GM21381 (cell line): ENCODE measurements at regions not wholly inside any gene's neighbourhood (a gene's known extent, or its start where the extent isn't known, plus 50 kb on each side); places are given as distances from the start of the nearest gene placed in this dataset.

Source experiments
- ATAC-seq: cut with Tn5 transposase; IDR thresholded peaks from one replicate; pipeline ENCODE4 v1.9.1; 2021; ENCODE audit warnings: mild to moderate bottlenecking, moderate library complexity; ENCODE audit not compliant: unreplicated experiment

- ATAC-seq, result no peak
Observed at GRCh38 chr6:14704383-14705271, 541.2 kb upstream of the JARID2 start.

GRCh38 chr6:14705841-14706377, 540.0 kb upstream of the JARID2 start:
- no peak for ATAC-seq

- no peak for ATAC-seq
Observed at GRCh38 chr6:14706378-14706929, 539.4 kb upstream of the JARID2 start.

GRCh38 chr6:14707276-14707675, 538.6 kb upstream of the JARID2 start:
- no peak for ATAC-seq

- no peak for ATAC-seq
Observed at GRCh38 chr6:14707971-14708465, 537.9 kb upstream of the JARID2 start.

GRCh38 chr6:14709066-14709670, 536.7 kb upstream of the JARID2 start:
- ATAC-seq, result no peak

- no peak for ATAC-seq
Observed at GRCh38 chr6:14709900-14710299, 536.0 kb upstream of the JARID2 start.

GRCh38 chr6:14710421-14710820, 535.4 kb upstream of the JARID2 start:
- ATAC-seq, result no peak

- no peak for ATAC-seq
Observed at GRCh38 chr6:14711056-14711703, 534.7 kb upstream of the JARID2 start.

GRCh38 chr6:14711704-14712379, 534.0 kb upstream of the JARID2 start:
- ATAC-seq, result no peak

GRCh38 chr6:14713008-14713960, 532.6 kb upstream of the JARID2 start:
- ATAC-seq, result no peak

GRCh38 chr6:14713966-14714631, 531.8 kb upstream of the JARID2 start:
- no peak for ATAC-seq

GRCh38 chr6:14715076-14715475, 530.8 kb upstream of the JARID2 start:
- no peak for ATAC-seq

- no peak for ATAC-seq
Observed at GRCh38 chr6:14716499-14717146, 529.2 kb upstream of the JARID2 start.

- ATAC-seq, result no peak
Observed at GRCh38 chr6:14717307-14717706, 528.6 kb upstream of the JARID2 start.

GRCh38 chr6:14718861-14719260, 527.0 kb upstream of the JARID2 start:
- ATAC-seq, result no peak

GRCh38 chr6:14719270-14719669, 526.6 kb upstream of the JARID2 start:
- no peak for ATAC-seq

GRCh38 chr6:14720411-14721102, 525.3 kb upstream of the JARID2 start:
- no peak for ATAC-seq
